ENCODE measurements at regions not wholly inside any gene's neighbourhood (a gene's known extent, or its start where the extent isn't known, plus 50 kb on each side); places are given as distances from the start of the nearest gene placed in this dataset.

DNA sequence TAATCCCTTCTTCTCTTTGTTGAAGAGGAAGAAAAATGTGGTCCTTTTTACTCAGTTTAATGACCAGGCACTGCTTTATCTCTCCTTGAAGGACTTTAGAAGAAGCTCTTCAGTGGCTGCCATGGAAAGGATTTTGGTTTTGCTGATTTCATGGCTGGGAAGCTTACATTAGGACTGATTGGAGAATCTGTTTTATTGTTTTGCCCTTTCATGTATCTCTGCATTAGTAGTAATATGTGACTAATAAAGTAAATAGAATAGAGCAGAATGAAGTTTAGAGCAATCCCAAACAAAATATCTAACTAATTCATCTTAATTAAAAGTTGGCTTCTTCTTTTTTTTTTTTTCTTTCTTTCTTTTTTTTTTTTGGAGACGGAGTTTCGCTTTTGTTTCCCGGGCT lies 502.9 kb downstream of the HAO1 start:
- no peaks in the 10 kb centered on the region for H3K36me3 ChIP-seq (ENCODE audit: control insufficient read depth in 2 of 2, insufficient read depth in 1 of 2, low read length in 2 of 2)
- H3K4me3 ChIP-seq (ENCODE audit: low read depth, low read length): no peak overlapping the region
- ChIA-PET CTCF (interaction anchor here (0.7 kb wide), 1 partner anchor 1260 kb away, joined by 4 read pairs; no protein-coding TSS in a partner anchor), POLR2A (no interaction called here)
- H3K4me1 ChIP-seq (ENCODE audit: control insufficient read depth, insufficient read depth, low read length): no peaks in the 10 kb centered on the region
- H3K27ac ChIP-seq (ENCODE audit: extremely low read depth, low read depth, low read length): no peak overlapping the region
- H3K9me3 ChIP-seq (ENCODE audit: control insufficient read depth, insufficient read depth, low read depth, low read length): no peaks in the 10 kb centered on the region
- TF ChIP-seq FEZF1 (tag by site-specific recombination; IDR thresholded peaks at IDR 0.05): no peak
- TF ChIP-seq, protein P1, sequence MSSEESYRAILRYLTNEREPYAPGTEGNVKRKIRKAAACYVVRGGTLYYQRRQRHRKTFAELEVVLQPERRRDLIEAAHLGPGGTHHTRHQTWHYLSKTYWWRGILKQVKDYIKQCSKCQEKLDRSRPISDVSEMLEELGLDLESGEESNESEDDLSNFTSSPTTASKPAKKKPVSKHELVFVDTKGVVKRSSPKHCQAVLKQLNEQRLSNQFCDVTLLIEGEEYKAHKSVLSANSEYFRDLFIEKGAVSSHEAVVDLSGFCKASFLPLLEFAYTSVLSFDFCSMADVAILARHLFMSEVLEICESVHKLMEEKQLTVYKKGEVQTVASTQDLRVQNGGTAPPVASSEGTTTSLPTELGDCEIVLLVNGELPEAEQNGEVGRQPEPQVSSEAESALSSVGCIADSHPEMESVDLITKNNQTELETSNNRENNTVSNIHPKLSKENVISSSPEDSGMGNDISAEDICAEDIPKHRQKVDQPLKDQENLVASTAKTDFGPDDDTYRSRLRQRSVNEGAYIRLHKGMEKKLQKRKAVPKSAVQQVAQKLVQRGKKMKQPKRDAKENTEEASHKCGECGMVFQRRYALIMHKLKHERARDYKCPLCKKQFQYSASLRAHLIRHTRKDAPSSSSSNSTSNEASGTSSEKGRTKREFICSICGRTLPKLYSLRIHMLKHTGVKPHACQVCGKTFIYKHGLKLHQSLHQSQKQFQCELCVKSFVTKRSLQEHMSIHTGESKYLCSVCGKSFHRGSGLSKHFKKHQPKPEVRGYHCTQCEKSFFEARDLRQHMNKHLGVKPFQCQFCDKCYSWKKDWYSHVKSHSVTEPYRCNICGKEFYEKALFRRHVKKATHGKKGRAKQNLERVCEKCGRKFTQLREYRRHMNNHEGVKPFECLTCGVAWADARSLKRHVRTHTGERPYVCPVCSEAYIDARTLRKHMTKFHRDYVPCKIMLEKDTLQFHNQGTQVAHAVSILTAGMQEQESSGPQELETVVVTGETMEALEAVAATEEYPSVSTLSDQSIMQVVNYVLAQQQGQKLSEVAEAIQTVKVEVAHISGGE (tag by site-specific recombination; conservative IDR thresholded peaks at IDR 0.05; ENCODE audit: low read depth): no peak
- no peak for TF ChIP-seq ZNF707 (tag by site-specific recombination; IDR thresholded peaks at IDR 0.05)
- no peak for TF ChIP-seq ZNF560 (tag by site-specific recombination; IDR thresholded peaks at IDR 0.05; ENCODE audit: borderline replicate concordance)
- TF ChIP-seq ZNF140 (tag by site-specific recombination; IDR thresholded peaks at IDR 0.05): no peak
- TF ChIP-seq ZNF174 (tag by site-specific recombination; IDR thresholded peaks at IDR 0.05): no peak
- no peak for TF ChIP-seq HOXD13 (CRISPR knock-in tag; IDR thresholded peaks at IDR 0.05; ENCODE audit: borderline replicate concordance)
- TF ChIP-seq RBAK (tag by site-specific recombination; IDR thresholded peaks at IDR 0.05): no peak
- TF ChIP-seq, protein P2, sequence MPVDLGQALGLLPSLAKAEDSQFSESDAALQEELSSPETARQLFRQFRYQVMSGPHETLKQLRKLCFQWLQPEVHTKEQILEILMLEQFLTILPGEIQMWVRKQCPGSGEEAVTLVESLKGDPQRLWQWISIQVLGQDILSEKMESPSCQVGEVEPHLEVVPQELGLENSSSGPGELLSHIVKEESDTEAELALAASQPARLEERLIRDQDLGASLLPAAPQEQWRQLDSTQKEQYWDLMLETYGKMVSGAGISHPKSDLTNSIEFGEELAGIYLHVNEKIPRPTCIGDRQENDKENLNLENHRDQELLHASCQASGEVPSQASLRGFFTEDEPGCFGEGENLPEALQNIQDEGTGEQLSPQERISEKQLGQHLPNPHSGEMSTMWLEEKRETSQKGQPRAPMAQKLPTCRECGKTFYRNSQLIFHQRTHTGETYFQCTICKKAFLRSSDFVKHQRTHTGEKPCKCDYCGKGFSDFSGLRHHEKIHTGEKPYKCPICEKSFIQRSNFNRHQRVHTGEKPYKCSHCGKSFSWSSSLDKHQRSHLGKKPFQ (tag by site-specific recombination; IDR thresholded peaks at IDR 0.05): no peak
- no peak for TF ChIP-seq ZNF555 (tag by site-specific recombination; conservative IDR thresholded peaks at IDR 0.05)
- TF ChIP-seq, protein P3, sequence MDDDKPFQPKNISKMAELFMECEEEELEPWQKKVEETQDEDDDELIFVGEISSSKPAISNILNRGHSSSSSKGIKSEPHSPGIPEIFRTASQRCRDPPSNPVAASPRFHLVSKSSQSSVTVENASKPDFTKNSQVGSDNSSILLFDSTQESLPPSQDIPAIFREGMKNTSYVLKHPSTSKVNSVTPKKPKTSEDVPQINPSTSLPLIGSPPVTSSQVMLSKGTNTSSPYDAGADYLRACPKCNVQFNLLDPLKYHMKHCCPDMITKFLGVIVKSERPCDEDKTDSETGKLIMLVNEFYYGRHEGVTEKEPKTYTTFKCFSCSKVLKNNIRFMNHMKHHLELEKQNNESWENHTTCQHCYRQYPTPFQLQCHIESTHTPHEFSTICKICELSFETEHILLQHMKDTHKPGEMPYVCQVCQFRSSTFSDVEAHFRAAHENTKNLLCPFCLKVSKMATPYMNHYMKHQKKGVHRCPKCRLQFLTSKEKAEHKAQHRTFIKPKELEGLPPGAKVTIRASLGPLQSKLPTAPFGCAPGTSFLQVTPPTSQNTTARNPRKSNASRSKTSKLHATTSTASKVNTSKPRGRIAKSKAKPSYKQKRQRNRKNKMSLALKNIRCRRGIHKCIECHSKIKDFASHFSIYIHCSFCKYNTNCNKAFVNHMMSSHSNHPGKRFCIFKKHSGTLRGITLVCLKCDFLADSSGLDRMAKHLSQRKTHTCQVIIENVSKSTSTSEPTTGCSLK (tag by site-specific recombination; IDR thresholded peaks at IDR 0.05): no peak

DNA sequence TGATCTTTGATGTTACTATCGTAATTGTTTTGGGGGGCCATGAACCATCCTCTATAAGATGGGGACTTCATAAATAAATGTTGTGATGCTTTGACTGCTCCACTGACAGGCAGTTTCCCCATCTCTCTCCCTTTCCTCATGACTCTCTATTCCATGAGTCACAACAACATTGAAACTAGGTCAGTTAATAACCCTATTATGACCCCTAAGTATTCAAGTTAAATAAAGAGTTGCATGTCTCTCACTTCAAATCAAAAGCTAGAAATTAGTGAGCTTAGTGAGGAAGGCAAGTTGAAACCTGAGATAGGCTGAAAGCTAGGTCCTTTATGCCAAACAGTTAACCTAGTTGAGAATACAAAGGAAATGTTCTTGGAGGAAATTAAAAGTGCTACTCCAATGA lies 491.0 kb downstream of the HAO1 start:
- Histone ChIP-seq H3K36me3 (ENCODE audit: control insufficient read depth in 2 of 2, insufficient read depth in 1 of 2, low read length in 2 of 2) (no peaks in the 10 kb centered on the region), H3K9me3 (ENCODE audit: control insufficient read depth, insufficient read depth, low read depth, low read length) (no peaks in the 10 kb centered on the region), H3K4me3 (ENCODE audit: low read depth, low read length) (no peak overlapping the region), H3K4me1 (ENCODE audit: control insufficient read depth, insufficient read depth, low read length) (no peaks in the 10 kb centered on the region), H3K27ac (ENCODE audit: extremely low read depth, low read depth, low read length) (no peak overlapping the region)
- CTCF ChIA-PET: no interaction called here
- no peak for TF ChIP-seq REPIN1 (tag by site-specific recombination; IDR thresholded peaks at IDR 0.05; ENCODE audit: low read depth)
- POLR2A ChIA-PET: no interaction called here

DNA sequence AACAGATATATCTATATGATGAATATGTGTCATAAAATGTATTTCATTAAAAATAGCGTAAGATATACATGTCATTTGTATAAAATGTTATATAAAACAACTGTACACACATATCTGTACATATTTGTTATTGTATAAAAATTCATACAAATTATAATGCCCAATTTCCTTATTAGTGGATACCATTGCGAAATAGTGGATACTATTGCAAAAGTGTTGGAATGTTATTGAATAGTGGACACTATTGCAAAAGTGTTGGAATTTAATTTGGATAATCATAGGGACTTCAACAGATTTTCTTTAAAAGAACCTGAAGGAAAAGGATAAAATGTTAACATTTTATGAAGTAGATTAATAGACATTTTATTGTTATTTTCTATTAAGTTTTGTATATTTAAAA lies 487.4 kb downstream of the HAO1 start:
- Histone ChIP-seq H3K36me3 (ENCODE audit: control insufficient read depth in 2 of 2, insufficient read depth in 1 of 2, low read length in 2 of 2) (no peaks in the 10 kb centered on the region), H3K4me1 (ENCODE audit: control insufficient read depth, insufficient read depth, low read length) (no peaks in the 10 kb centered on the region), H3K9me3 (ENCODE audit: control insufficient read depth, insufficient read depth, low read depth, low read length) (no peaks in the 10 kb centered on the region), H3K27ac (ENCODE audit: extremely low read depth, low read depth, low read length) (no peak overlapping the region), H3K4me3 (ENCODE audit: low read depth, low read length) (no peak overlapping the region)
- ChIA-PET POLR2A (no interaction called here), CTCF (no interaction called here)
- TF ChIP-seq SP7 (tag by site-specific recombination; IDR thresholded peaks at IDR 0.05) (no peak), YY1 (tag by site-specific recombination; IDR thresholded peaks at IDR 0.05) (no peak), ZNF138 (tag by site-specific recombination; IDR thresholded peaks at IDR 0.05; ENCODE audit: borderline replicate concordance) (no peak), ZBTB20 (tag by site-specific recombination; IDR thresholded peaks at IDR 0.05) (no peak), ZNF433 (tag by site-specific recombination; IDR thresholded peaks at IDR 0.05; ENCODE audit: low read depth) (no peak), GLIS2 (tag by site-specific recombination; IDR thresholded peaks at IDR 0.05) (no peak), ZNF785 (tag by site-specific recombination; IDR thresholded peaks at IDR 0.05) (no peak)
- TF ChIP-seq, protein P4, sequence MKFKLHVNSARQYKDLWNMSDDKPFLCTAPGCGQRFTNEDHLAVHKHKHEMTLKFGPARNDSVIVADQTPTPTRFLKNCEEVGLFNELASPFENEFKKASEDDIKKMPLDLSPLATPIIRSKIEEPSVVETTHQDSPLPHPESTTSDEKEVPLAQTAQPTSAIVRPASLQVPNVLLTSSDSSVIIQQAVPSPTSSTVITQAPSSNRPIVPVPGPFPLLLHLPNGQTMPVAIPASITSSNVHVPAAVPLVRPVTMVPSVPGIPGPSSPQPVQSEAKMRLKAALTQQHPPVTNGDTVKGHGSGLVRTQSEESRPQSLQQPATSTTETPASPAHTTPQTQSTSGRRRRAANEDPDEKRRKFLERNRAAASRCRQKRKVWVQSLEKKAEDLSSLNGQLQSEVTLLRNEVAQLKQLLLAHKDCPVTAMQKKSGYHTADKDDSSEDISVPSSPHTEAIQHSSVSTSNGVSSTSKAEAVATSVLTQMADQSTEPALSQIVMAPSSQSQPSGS (tag by site-specific recombination; IDR thresholded peaks at IDR 0.05; ENCODE audit: low read depth): no peak
- TF ChIP-seq, protein P5, sequence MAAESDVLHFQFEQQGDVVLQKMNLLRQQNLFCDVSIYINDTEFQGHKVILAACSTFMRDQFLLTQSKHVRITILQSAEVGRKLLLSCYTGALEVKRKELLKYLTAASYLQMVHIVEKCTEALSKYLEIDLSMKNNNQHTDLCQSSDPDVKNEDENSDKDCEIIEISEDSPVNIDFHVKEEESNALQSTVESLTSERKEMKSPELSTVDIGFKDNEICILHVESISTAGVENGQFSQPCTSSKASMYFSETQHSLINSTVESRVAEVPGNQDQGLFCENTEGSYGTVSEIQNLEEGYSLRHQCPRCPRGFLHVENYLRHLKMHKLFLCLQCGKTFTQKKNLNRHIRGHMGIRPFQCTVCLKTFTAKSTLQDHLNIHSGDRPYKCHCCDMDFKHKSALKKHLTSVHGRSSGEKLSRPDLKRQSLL (tag by site-specific recombination; IDR thresholded peaks at IDR 0.05): no peak
